ENCODE measurements at regions not wholly inside any gene's neighbourhood (a gene's known extent, or its start where the extent isn't known, plus 50 kb on each side); places are given as distances from the start of the nearest gene placed in this dataset.

DNA sequence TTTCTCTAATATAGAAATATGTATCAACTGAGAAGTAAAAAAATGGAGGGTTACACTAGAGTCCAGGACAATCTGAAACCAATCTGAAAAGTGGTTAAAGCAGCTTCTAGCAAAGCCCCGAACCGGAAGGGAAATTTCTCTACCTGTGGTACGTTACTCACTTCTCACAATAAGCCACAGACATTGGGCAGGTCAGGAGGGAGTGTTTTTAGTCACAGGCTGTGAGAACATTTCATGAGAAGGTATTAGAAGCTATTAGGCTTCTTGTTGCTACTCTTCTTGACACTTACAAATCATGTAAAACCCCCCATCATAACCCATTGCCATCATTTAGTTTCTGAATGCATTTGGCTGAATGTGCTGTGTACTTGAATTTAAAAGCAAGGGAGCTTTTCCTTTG is 120.9 kb downstream of the NUFIP1 start:
- TF ChIP-seq, protein P1, sequence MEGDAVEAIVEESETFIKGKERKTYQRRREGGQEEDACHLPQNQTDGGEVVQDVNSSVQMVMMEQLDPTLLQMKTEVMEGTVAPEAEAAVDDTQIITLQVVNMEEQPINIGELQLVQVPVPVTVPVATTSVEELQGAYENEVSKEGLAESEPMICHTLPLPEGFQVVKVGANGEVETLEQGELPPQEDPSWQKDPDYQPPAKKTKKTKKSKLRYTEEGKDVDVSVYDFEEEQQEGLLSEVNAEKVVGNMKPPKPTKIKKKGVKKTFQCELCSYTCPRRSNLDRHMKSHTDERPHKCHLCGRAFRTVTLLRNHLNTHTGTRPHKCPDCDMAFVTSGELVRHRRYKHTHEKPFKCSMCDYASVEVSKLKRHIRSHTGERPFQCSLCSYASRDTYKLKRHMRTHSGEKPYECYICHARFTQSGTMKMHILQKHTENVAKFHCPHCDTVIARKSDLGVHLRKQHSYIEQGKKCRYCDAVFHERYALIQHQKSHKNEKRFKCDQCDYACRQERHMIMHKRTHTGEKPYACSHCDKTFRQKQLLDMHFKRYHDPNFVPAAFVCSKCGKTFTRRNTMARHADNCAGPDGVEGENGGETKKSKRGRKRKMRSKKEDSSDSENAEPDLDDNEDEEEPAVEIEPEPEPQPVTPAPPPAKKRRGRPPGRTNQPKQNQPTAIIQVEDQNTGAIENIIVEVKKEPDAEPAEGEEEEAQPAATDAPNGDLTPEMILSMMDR (IDR thresholded peaks at IDR 0.05), result no peak
- TF ChIP-seq SIN3A (IDR thresholded peaks at IDR 0.05; ENCODE audit: borderline replicate concordance, insufficient read depth, low read depth, low read length), result no peak
